ENCODE measurements at regions not wholly inside any gene's neighbourhood (a gene's known extent, or its start where the extent isn't known, plus 50 kb on each side); places are given as distances from the start of the nearest gene placed in this dataset.

GRCh38 chr7:136163340-136163801 lies 186.2 kb upstream of the MTPN start:
- no peak overlapping the region for H3K4me3 Mint-ChIP-seq
- DNase-seq, result no peak
- H3K36me3 Mint-ChIP-seq, result peaks cover 3% of the 10 kb centered on the region
- H3K27ac Mint-ChIP-seq, result no peak overlapping the region
- no peaks in the 10 kb centered on the region for H3K4me1 Mint-ChIP-seq
- H3K9me3 Mint-ChIP-seq, result peaks cover 3% of the 10 kb centered on the region
- no peaks in the 10 kb centered on the region for H3K27me3 Mint-ChIP-seq

- Mint-ChIP-seq H3K4me1 (no peaks in the 10 kb centered on the region), H3K36me3 (no peaks in the 10 kb centered on the region), H3K4me3 (no peak overlapping the region), H3K9me3 (no peaks in the 10 kb centered on the region), H3K27me3 (peaks cover 7% of the 10 kb centered on the region), H3K27ac (no peak overlapping the region)
- no peak for DNase-seq
Measured at GRCh38 chr7:136150311-136150710, 173.2 kb upstream of the MTPN start.

- Mint-ChIP-seq H3K27ac (no peak overlapping the region), H3K27me3 (peaks cover 7% of the 10 kb centered on the region), H3K4me1 (no peaks in the 10 kb centered on the region), H3K9me3 (no peaks in the 10 kb centered on the region), H3K4me3 (no peak overlapping the region), H3K36me3 (no peaks in the 10 kb centered on the region)
- no peak for DNase-seq
Measured at GRCh38 chr7:136148920-136149319, 171.8 kb upstream of the MTPN start.

- Mint-ChIP-seq H3K27ac (no peak overlapping the region), H3K4me3 (no peak overlapping the region), H3K36me3 (no peaks in the 10 kb centered on the region), H3K4me1 (no peaks in the 10 kb centered on the region), H3K9me3 (no peaks in the 10 kb centered on the region), H3K27me3 (peaks cover 7% of the 10 kb centered on the region)
- DNase-seq, result no peak
Measured at GRCh38 chr7:136146925-136147324, 169.8 kb upstream of the MTPN start.

- Mint-ChIP-seq H3K9me3 (no peaks in the 10 kb centered on the region), H3K36me3 (no peaks in the 10 kb centered on the region), H3K27ac (no peak overlapping the region), H3K27me3 (no peaks in the 10 kb centered on the region), H3K4me1 (peaks cover 3% of the 10 kb centered on the region), H3K4me3 (no peak overlapping the region)
- no peak for DNase-seq
Measured at GRCh38 chr7:136144182-136144581, 167.0 kb upstream of the MTPN start.

- no peak overlapping the region for H3K4me3 Mint-ChIP-seq
- no peaks in the 10 kb centered on the region for H3K36me3 Mint-ChIP-seq
- DNase-seq, result no peak
- H3K9me3 Mint-ChIP-seq, result no peaks in the 10 kb centered on the region
- no peak overlapping the region for H3K27ac Mint-ChIP-seq
- no peaks in the 10 kb centered on the region for H3K27me3 Mint-ChIP-seq
- H3K4me1 Mint-ChIP-seq, result peaks cover 3% of the 10 kb centered on the region
Measured at GRCh38 chr7:136143271-136143670, 166.1 kb upstream of the MTPN start.

- peaks cover 3% of the 10 kb centered on the region for H3K4me1 Mint-ChIP-seq
- no peaks in the 10 kb centered on the region for H3K36me3 Mint-ChIP-seq
- H3K27ac Mint-ChIP-seq, result no peak overlapping the region
- no peaks in the 10 kb centered on the region for H3K9me3 Mint-ChIP-seq
- no peaks in the 10 kb centered on the region for H3K27me3 Mint-ChIP-seq
- no peak for DNase-seq
- no peak overlapping the region for H3K4me3 Mint-ChIP-seq
Measured at GRCh38 chr7:136142583-136142982, 165.4 kb upstream of the MTPN start.

GRCh38 chr7:136140469-136140868 lies 163.3 kb upstream of the MTPN start:
- DNase-seq, result no peak
- Mint-ChIP-seq H3K36me3 (peaks cover 2% of the 10 kb centered on the region), H3K27me3 (no peaks in the 10 kb centered on the region)

GRCh38 chr7:136139417-136139816 lies 162.3 kb upstream of the MTPN start:
- H3K4me3 Mint-ChIP-seq, result no peak overlapping the region
- peaks cover 3% of the 10 kb centered on the region for H3K4me1 Mint-ChIP-seq
- no peak overlapping the region for H3K27ac Mint-ChIP-seq
- no peak for DNase-seq
- peaks cover 2% of the 10 kb centered on the region for H3K36me3 Mint-ChIP-seq
- no peaks in the 10 kb centered on the region for H3K27me3 Mint-ChIP-seq
- H3K9me3 Mint-ChIP-seq, result no peaks in the 10 kb centered on the region

More at GRCh38 chr7:136140469-136140868, 163.3 kb upstream of the MTPN start:
- Mint-ChIP-seq H3K4me3 (no peak overlapping the region), H3K27ac (no peak overlapping the region), H3K4me1 (peaks cover 3% of the 10 kb centered on the region), H3K9me3 (no peaks in the 10 kb centered on the region)

GRCh38 chr7:136138991-136139390 lies 161.8 kb upstream of the MTPN start:
- Mint-ChIP-seq H3K9me3 (no peaks in the 10 kb centered on the region), H3K4me3 (no peak overlapping the region), H3K36me3 (peaks cover 2% of the 10 kb centered on the region), H3K4me1 (peaks cover 3% of the 10 kb centered on the region), H3K27ac (no peak overlapping the region), H3K27me3 (no peaks in the 10 kb centered on the region)
- DNase-seq, result no peak

GRCh38 chr7:136136906-136137454 lies 159.8 kb upstream of the MTPN start:
- H3K4me3 Mint-ChIP-seq, result no peak overlapping the region
- H3K27ac Mint-ChIP-seq, result no peak overlapping the region
- H3K36me3 Mint-ChIP-seq, result peaks cover 2% of the 10 kb centered on the region
- no peaks in the 10 kb centered on the region for H3K9me3 Mint-ChIP-seq
- peaks cover 3% of the 10 kb centered on the region for H3K4me1 Mint-ChIP-seq
- no peak for DNase-seq
- H3K27me3 Mint-ChIP-seq, result no peaks in the 10 kb centered on the region

GRCh38 chr7:136134503-136134902 lies 157.3 kb upstream of the MTPN start:
- H3K36me3 Mint-ChIP-seq, result peaks cover 2% of the 10 kb centered on the region
- DNase-seq, result no peak
- H3K4me3 Mint-ChIP-seq, result no peak overlapping the region
- no peaks in the 10 kb centered on the region for H3K9me3 Mint-ChIP-seq
- peaks cover 3% of the 10 kb centered on the region for H3K4me1 Mint-ChIP-seq
- H3K27ac Mint-ChIP-seq, result no peak overlapping the region
- no peaks in the 10 kb centered on the region for H3K27me3 Mint-ChIP-seq

- DNase-seq, result no peak
- Mint-ChIP-seq H3K36me3 (peaks cover 2% of the 10 kb centered on the region), H3K4me1 (peaks cover 3% of the 10 kb centered on the region), H3K4me3 (no peak overlapping the region), H3K27ac (no peak overlapping the region), H3K9me3 (no peaks in the 10 kb centered on the region), H3K27me3 (no peaks in the 10 kb centered on the region)
Measured at GRCh38 chr7:136133551-136133950, 156.4 kb upstream of the MTPN start.

- Mint-ChIP-seq H3K9me3 (no peaks in the 10 kb centered on the region), H3K27ac (no peak overlapping the region), H3K27me3 (no peaks in the 10 kb centered on the region), H3K4me3 (no peak overlapping the region), H3K36me3 (peaks cover 2% of the 10 kb centered on the region), H3K4me1 (peaks cover 3% of the 10 kb centered on the region)
- no peak for DNase-seq
Measured at GRCh38 chr7:136131304-136131630, 154.1 kb upstream of the MTPN start.

GRCh38 chr7:136130511-136131303 lies 153.5 kb upstream of the MTPN start:
- Mint-ChIP-seq H3K9me3 (no peaks in the 10 kb centered on the region), H3K4me1 (peaks cover 3% of the 10 kb centered on the region), H3K36me3 (no peaks in the 10 kb centered on the region), H3K27ac (no peak overlapping the region), H3K4me3 (no peak overlapping the region), H3K27me3 (no peaks in the 10 kb centered on the region)
- no peak for DNase-seq

GRCh38 chr7:136128050-136128449 lies 150.9 kb upstream of the MTPN start:
- H3K27me3 Mint-ChIP-seq, result no peaks in the 10 kb centered on the region
- H3K27ac Mint-ChIP-seq, result no peak overlapping the region
- H3K9me3 Mint-ChIP-seq, result no peaks in the 10 kb centered on the region
- H3K4me1 Mint-ChIP-seq, result peaks cover 6% of the 10 kb centered on the region
- no peak overlapping the region for H3K4me3 Mint-ChIP-seq
- DNase-seq, result no peak
- no peaks in the 10 kb centered on the region for H3K36me3 Mint-ChIP-seq

Measured in activated naive CD8-positive, alpha-beta T cell treated with anti-CD3 and anti-CD28 coated beads for 36 hours (primary cell).